ENCODE measurements at regions not wholly inside any gene's neighbourhood (a gene's known extent, or its start where the extent isn't known, plus 50 kb on each side); places are given as distances from the start of the nearest gene placed in this dataset.

DNA sequence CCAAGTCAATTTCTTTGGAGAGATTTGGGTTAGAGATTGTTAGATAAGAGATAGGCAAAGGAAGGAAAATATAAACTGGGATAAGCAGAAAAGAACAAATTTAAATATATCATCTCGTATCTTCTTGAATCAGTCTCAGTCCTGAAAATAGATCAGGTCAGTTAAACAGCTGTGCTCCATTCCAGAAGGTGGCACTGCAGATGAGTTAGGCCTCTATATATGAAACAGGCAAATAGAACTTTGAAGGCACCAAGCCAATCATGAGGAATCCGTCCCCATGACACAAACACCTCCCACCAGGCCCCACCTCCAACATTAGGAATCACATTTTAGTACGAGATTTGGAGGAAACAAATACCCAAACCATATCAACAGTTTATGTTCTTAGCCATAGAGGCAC is 605.5 kb upstream of the USP15 start:
- peak overlapping the region; percentile 10 for H2AFZ ChIP-seq (ENCODE audit: low read depth, low read length, poor library complexity, severe bottlenecking)
- H3K9ac ChIP-seq (ENCODE audit: low read length) = no peak overlapping the region
- no peaks in the 10 kb centered on the region for H3K4me1 ChIP-seq (ENCODE audit: control insufficient read depth in 1 of 2, insufficient read depth in 2 of 2, low read length in 2 of 2)
- no peaks in the 10 kb centered on the region for H3K79me2 ChIP-seq (ENCODE audit: insufficient read depth, low read length)
- peak; percentile 13 for DNase-seq (ENCODE audit: low read depth, low spot score)
- peak; percentile 60 for ATAC-seq
- no peaks in the 10 kb centered on the region for H3K27me3 ChIP-seq (ENCODE audit: insufficient read depth, low read length)
- BruUV-seq (replicated peaks) = no TSS peak
- no peak overlapping the region for H3K4me3 ChIP-seq (replicated peaks in 1 of 2; ENCODE audit: low read depth in 1 of 2, low read length in 2 of 2)
- CTCF ChIA-PET = interaction anchor here (1.0 kb wide), 1 partner anchor 9 kb away, joined by 3 read pairs; no protein-coding TSS in a partner anchor
- TF ChIP-seq YY1 (IDR thresholded peaks at IDR 0.05; ENCODE audit: extremely low read depth, insufficient replicate concordance, low read depth, low read length) (no peak), RAD21 (IDR thresholded peaks at IDR 0.05; ENCODE audit: low read depth) (peak; percentile 19; the same call in 1 of the 2 replicates)
- TF ChIP-seq, protein P1, sequence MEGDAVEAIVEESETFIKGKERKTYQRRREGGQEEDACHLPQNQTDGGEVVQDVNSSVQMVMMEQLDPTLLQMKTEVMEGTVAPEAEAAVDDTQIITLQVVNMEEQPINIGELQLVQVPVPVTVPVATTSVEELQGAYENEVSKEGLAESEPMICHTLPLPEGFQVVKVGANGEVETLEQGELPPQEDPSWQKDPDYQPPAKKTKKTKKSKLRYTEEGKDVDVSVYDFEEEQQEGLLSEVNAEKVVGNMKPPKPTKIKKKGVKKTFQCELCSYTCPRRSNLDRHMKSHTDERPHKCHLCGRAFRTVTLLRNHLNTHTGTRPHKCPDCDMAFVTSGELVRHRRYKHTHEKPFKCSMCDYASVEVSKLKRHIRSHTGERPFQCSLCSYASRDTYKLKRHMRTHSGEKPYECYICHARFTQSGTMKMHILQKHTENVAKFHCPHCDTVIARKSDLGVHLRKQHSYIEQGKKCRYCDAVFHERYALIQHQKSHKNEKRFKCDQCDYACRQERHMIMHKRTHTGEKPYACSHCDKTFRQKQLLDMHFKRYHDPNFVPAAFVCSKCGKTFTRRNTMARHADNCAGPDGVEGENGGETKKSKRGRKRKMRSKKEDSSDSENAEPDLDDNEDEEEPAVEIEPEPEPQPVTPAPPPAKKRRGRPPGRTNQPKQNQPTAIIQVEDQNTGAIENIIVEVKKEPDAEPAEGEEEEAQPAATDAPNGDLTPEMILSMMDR (IDR thresholded peaks at IDR 0.05 in 2 of 3, conservative IDR thresholded peaks at IDR 0.05 in 1 of 3; ENCODE audit: borderline replicate concordance in 1 of 3, insufficient read depth in 1 of 3, low read depth in 2 of 3, low read length in 2 of 3) = peak in 2 of 3 experiments; percentile 26 to 40; a peak in 3 of 6 replicates
- H3K4me2 ChIP-seq (ENCODE audit: low read length) = no peak overlapping the region
- POLR2A ChIA-PET = no interaction called here
- no peaks in the 10 kb centered on the region for H3K9me3 ChIP-seq (ENCODE audit: control insufficient read depth in 1 of 2, insufficient read depth in 1 of 2, low read depth in 1 of 2, low read length in 2 of 2)
- H3K27ac ChIP-seq (ENCODE audit: low read depth, low read length) = no peak overlapping the region
- no peaks in the 10 kb centered on the region for H3K9me2 ChIP-seq (ENCODE audit: insufficient read depth)
- no peaks in the 10 kb centered on the region for H3K36me3 ChIP-seq (ENCODE audit: control insufficient read depth in 1 of 2, insufficient read depth in 2 of 2, low read length in 2 of 2)
- RAD21 ChIA-PET (ENCODE audit: low non-redundant PET in 1 of 2, low total read pairs in 2 of 2, uncharacterized antibody in 2 of 2, unreplicated experiment in 2 of 2) = no interaction called here
- intact Hi-C loops (cut with micrococcal nuclease) = loop anchor here (5.0 kb wide), 1 partner anchor 338 kb away; no protein-coding TSS in a partner anchor
- H4K20me1 ChIP-seq (ENCODE audit: insufficient read depth) = no peaks in the 10 kb centered on the region

DNA sequence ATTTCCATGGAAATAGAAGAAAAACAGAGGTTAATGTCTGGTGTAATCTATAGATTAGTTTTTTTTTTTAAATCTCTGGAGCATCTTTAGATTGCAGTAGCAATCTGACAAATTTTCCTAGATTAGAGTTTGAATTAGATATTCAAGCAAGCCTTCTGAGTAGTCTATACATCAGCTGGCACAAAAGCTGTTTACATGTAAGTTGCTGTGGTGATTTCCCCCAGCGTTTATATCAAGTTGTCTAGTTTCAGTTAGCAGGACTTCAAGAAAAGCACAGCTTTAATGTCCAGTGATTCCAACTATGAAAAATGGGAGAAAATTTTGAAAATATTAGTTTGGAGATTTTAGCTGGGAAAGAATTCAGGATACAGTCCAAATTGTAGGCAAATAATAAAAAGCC is 605.0 kb upstream of the USP15 start:
- ATAC-seq (no peak), DNase-seq (ENCODE audit: low read depth, low spot score) (no peak)
- H3K36me3 ChIP-seq (ENCODE audit: control insufficient read depth in 1 of 2, insufficient read depth in 2 of 2, low read length in 2 of 2) = no peaks in the 10 kb centered on the region
- H3K9me2 ChIP-seq (ENCODE audit: insufficient read depth) = no peaks in the 10 kb centered on the region
- no peak overlapping the region for H3K9ac ChIP-seq (ENCODE audit: low read length)
- H3K4me1 ChIP-seq (ENCODE audit: control insufficient read depth in 1 of 2, insufficient read depth in 2 of 2, low read length in 2 of 2) = no peaks in the 10 kb centered on the region
- no peaks in the 10 kb centered on the region for H4K20me1 ChIP-seq (ENCODE audit: insufficient read depth)
- H3K4me3 ChIP-seq (replicated peaks in 1 of 2; ENCODE audit: low read depth in 1 of 2, low read length in 2 of 2) = no peak overlapping the region
- no peak overlapping the region for H3K4me2 ChIP-seq (ENCODE audit: low read length)
- intact Hi-C loops (cut with micrococcal nuclease) = no loop called here
- H3K27ac ChIP-seq (ENCODE audit: low read depth, low read length) = no peak overlapping the region
- no peaks in the 10 kb centered on the region for H3K9me3 ChIP-seq (ENCODE audit: control insufficient read depth in 1 of 2, insufficient read depth in 1 of 2, low read depth in 1 of 2, low read length in 2 of 2)
- ChIA-PET POLR2A (no interaction called here), RAD21 (ENCODE audit: low non-redundant PET in 1 of 2, low total read pairs in 2 of 2, uncharacterized antibody in 2 of 2, unreplicated experiment in 2 of 2) (no interaction called here), CTCF (interaction anchor here (1.0 kb wide), 1 partner anchor 10 kb away, joined by 3 read pairs; no protein-coding TSS in a partner anchor)
- no peaks in the 10 kb centered on the region for H3K27me3 ChIP-seq (ENCODE audit: insufficient read depth, low read length)
- H2AFZ ChIP-seq (ENCODE audit: low read depth, low read length, poor library complexity, severe bottlenecking) = peak overlapping the region; percentile 10
- H3K79me2 ChIP-seq (ENCODE audit: insufficient read depth, low read length) = no peaks in the 10 kb centered on the region
- no TSS peak for BruUV-seq (replicated peaks)
- no peak for TF ChIP-seq POLR2A (IDR thresholded peaks at IDR 0.05; ENCODE audit: borderline replicate concordance, extremely low read depth, insufficient read depth, insufficient read length)
- no peak for TF ChIP-seq JUND (IDR thresholded peaks at IDR 0.05)
- TF ChIP-seq, protein P2, sequence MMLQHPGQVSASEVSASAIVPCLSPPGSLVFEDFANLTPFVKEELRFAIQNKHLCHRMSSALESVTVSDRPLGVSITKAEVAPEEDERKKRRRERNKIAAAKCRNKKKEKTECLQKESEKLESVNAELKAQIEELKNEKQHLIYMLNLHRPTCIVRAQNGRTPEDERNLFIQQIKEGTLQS (IDR thresholded peaks at IDR 0.05) = no peak
- TF ChIP-seq, protein P3, sequence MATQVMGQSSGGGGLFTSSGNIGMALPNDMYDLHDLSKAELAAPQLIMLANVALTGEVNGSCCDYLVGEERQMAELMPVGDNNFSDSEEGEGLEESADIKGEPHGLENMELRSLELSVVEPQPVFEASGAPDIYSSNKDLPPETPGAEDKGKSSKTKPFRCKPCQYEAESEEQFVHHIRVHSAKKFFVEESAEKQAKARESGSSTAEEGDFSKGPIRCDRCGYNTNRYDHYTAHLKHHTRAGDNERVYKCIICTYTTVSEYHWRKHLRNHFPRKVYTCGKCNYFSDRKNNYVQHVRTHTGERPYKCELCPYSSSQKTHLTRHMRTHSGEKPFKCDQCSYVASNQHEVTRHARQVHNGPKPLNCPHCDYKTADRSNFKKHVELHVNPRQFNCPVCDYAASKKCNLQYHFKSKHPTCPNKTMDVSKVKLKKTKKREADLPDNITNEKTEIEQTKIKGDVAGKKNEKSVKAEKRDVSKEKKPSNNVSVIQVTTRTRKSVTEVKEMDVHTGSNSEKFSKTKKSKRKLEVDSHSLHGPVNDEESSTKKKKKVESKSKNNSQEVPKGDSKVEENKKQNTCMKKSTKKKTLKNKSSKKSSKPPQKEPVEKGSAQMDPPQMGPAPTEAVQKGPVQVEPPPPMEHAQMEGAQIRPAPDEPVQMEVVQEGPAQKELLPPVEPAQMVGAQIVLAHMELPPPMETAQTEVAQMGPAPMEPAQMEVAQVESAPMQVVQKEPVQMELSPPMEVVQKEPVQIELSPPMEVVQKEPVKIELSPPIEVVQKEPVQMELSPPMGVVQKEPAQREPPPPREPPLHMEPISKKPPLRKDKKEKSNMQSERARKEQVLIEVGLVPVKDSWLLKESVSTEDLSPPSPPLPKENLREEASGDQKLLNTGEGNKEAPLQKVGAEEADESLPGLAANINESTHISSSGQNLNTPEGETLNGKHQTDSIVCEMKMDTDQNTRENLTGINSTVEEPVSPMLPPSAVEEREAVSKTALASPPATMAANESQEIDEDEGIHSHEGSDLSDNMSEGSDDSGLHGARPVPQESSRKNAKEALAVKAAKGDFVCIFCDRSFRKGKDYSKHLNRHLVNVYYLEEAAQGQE (IDR thresholded peaks at IDR 0.05; ENCODE audit: low read depth) = no peak
- no peak for TF ChIP-seq TCF7L2 (IDR thresholded peaks at IDR 0.05; ENCODE audit: borderline replicate concordance, extremely low read depth, insufficient read depth, insufficient read length)
- TF ChIP-seq SP1 (IDR thresholded peaks at IDR 0.05; ENCODE audit: low read depth) = no peak
- TF ChIP-seq EZH2 (IDR thresholded peaks at IDR 0.05) = no peak
- TF ChIP-seq EZH2phosphoT487 (IDR thresholded peaks at IDR 0.05; ENCODE audit: borderline replicate concordance) = no peak
- TF ChIP-seq CBX3 (IDR thresholded peaks at IDR 0.05; ENCODE audit: low read depth) = no peak
- no peak for TF ChIP-seq SIN3A (IDR thresholded peaks at IDR 0.05; ENCODE audit: low read depth)
- no peak for TF ChIP-seq ZFX (IDR thresholded peaks at IDR 0.05)
- no peak for TF ChIP-seq FOSL1 (IDR thresholded peaks at IDR 0.05; ENCODE audit: low read depth)
